HG03378 (cell line): ENCODE measurements at regions not wholly inside any gene's neighbourhood (a gene's known extent, or its start where the extent isn't known, plus 50 kb on each side); places are given as distances from the start of the nearest gene placed in this dataset.
A peak's percentile ranks its signal among the peaks of the same experiment; 100 is the strongest.

ENCODE experiments used
- ATAC-seq: cut with Tn5 transposase; IDR thresholded peaks from one replicate; pipeline ENCODE4 v1.9.1; 2021; ENCODE audit warnings: mild to moderate bottlenecking, moderate library complexity; ENCODE audit not compliant: unreplicated experiment

GRCh38 chr13:95494082-95494681, 58.3 kb upstream of the CLDN10 start:
- peak; percentile 78 for ATAC-seq

GRCh38 chr13:95496485-95496884, 56.0 kb upstream of the CLDN10 start:
- ATAC-seq, result no peak

- ATAC-seq, result no peak
Observed at GRCh38 chr13:95497381-95497807, 55.1 kb upstream of the CLDN10 start.

GRCh38 chr13:95498886-95499285, 53.6 kb upstream of the CLDN10 start:
- no peak for ATAC-seq

- ATAC-seq, result no peak
Observed at GRCh38 chr13:95499811-95500712, 52.5 kb upstream of the CLDN10 start.

- no peak for ATAC-seq
Observed at GRCh38 chr13:95502216-95502615, 50.3 kb upstream of the CLDN10 start.
